ENCODE measurements at regions not wholly inside any gene's neighbourhood (a gene's known extent, or its start where the extent isn't known, plus 50 kb on each side); places are given as distances from the start of the nearest gene placed in this dataset.

DNA sequence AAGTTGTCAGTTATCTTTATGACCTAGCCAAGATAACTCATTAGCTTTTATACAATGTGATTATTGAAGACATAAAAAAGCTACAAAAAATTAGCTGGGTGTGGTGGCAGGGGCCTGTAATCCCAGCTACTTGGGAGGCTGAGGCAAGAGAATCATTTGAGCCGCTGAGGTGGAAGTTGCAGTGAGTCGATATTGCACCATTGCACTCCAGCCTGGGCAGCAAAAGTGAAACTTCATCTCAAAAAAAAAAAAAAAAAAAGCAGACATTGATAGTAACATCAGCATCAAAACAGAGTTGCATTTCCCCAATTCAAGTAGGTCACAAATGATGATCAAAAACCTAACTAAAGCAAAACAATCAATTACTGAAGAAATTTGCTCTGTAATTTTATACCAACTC lies 191.4 kb downstream of the PTGER3 start:
- Histone ChIP-seq H3K27ac (ENCODE audit: insufficient read length, low read depth, low read length) (no peak overlapping the region), H3K79me1 (ENCODE audit: insufficient read depth, low read depth, low read length, poor library complexity, severe bottlenecking) (no peaks in the 10 kb centered on the region), H4K8ac (replicated peaks; ENCODE audit: insufficient read length, low read depth, low read length) (no peak overlapping the region), H3K4me1 (ENCODE audit: insufficient read depth, low read length) (no peaks in the 10 kb centered on the region; the same call in 1 of the 2 replicates), H2AK5ac (ENCODE audit: insufficient read length, low read length) (no peak overlapping the region), H2BK12ac (ENCODE audit: insufficient read length, low read depth, low read length) (no peak overlapping the region), H3K23me2 (ENCODE audit: insufficient read length, low read depth, low read length, poor library complexity, severe bottlenecking) (no peaks in the 10 kb centered on the region), H4K5ac (ENCODE audit: insufficient read length, low read depth, low read length) (no peak overlapping the region), H3K4ac (ENCODE audit: low read depth, low read length) (no peak overlapping the region), H4K91ac (ENCODE audit: insufficient read length, low read depth, low read length) (no peak overlapping the region), H3K18ac (ENCODE audit: insufficient read length, low read depth, low read length) (no peak overlapping the region), H3K14ac (ENCODE audit: insufficient read depth, low read length) (no peak overlapping the region), H2BK120ac (ENCODE audit: low read depth, low read length, poor library complexity, severe bottlenecking) (no peak overlapping the region), H2AFZ (ENCODE audit: low read length) (no peak overlapping the region), H2BK5ac (ENCODE audit: insufficient read length, low read length) (no peak overlapping the region), H3K9ac (ENCODE audit: extremely low read depth, insufficient read length, low read length) (no peak overlapping the region), H3K56ac (ENCODE audit: insufficient read length, low read depth, low read length) (no peak overlapping the region), H2BK20ac (ENCODE audit: low read depth, low read length, poor library complexity, severe bottlenecking) (no peak overlapping the region), H3K23ac (ENCODE audit: insufficient read length, low read depth, low read length) (no peak overlapping the region), H4K20me1 (ENCODE audit: control insufficient read depth, insufficient read depth, insufficient read length) (no peaks in the 10 kb centered on the region), H3T11ph (ENCODE audit: low read length) (no peak overlapping the region), H3K9me3 (ENCODE audit: control insufficient read depth, low read depth, low read length) (no peaks in the 10 kb centered on the region), H2BK15ac (ENCODE audit: low read depth, low read length) (no peak overlapping the region), H3K79me2 (ENCODE audit: insufficient read depth, low read length) (no peaks in the 10 kb centered on the region), H3K4me2 (ENCODE audit: insufficient read depth, insufficient read length, low read length) (no peak overlapping the region), H3K27me3 (ENCODE audit: insufficient read depth, low read length) (no peaks in the 10 kb centered on the region)
- H3K27ac Mint-ChIP-seq, result no peak overlapping the region
- H3K4me1 Mint-ChIP-seq, result peaks cover 0 to 4% of the 10 kb centered on the region in 2 experiments; a peak in 1 of 4 replicates
- TF ChIP-seq CTCF (conservative IDR thresholded peaks at IDR 0.05), result no peak
- no CpG with 5 or more reads among the region's 2 CpGs for WGBS (ENCODE audit: extremely low coverage, insufficient read length, low lambda C conversion rate)
- no peaks in the 10 kb centered on the region; a peak in 1 of 7 replicates for H3K36me3 Mint-ChIP-seq (ENCODE audit: insufficient read depth in 1 of 3, low read depth in 3 of 3)
- no peak overlapping the region for H3K4me3 Mint-ChIP-seq
- no peaks in the 10 kb centered on the region for H3K27me3 Mint-ChIP-seq (ENCODE audit: low read depth)
- no peak for DNase-seq
- no peaks in the 10 kb centered on the region for H3K9me3 Mint-ChIP-seq

Data from H9 (cell line).